GM20431 (cell line): ENCODE measurements at regions not wholly inside any gene's neighbourhood (a gene's known extent, or its start where the extent isn't known, plus 50 kb on each side); places are given as distances from the start of the nearest gene placed in this dataset.

Source experiments
- in situ Hi-C: fragments of 300-500 bp; cut with MseI, MboI; formaldehyde crosslinking; loops from one replicate; pipeline ENCODE4 v1.15.0; 2020; ENCODE audit warnings: low sequenced_read_pairs; ENCODE audit not compliant: unreplicated experiment

GRCh38 chr15:97168704-97169475, 791.6 kb upstream of the ARRDC4 start:
- in situ Hi-C loops = no loop called here

DNA sequence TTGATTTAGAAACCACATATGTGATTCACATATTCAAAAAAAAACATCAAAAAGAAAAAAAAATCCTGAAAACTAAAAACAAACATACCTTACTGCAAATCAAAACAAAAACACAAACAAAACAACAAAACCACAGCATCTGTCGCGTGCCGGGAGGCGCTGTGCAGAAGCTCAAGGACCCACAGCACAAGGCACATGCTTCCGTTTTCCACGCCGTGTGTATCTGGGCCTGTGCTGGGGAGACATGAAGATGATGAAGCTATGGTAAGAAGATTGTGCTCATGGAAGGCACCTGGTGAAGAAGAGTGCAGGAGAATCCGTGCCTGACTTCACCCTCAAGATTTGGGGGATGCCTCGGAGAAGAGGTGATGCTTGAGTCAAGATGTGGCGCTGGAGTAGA, 788.9 kb upstream of the ARRDC4 start:
- in situ Hi-C loops = no loop called here

- in situ Hi-C loops = no loop called here
These were observed 785.5 kb upstream of the ARRDC4 start for GRCh38 chr15:97174886-97175540.

DNA sequence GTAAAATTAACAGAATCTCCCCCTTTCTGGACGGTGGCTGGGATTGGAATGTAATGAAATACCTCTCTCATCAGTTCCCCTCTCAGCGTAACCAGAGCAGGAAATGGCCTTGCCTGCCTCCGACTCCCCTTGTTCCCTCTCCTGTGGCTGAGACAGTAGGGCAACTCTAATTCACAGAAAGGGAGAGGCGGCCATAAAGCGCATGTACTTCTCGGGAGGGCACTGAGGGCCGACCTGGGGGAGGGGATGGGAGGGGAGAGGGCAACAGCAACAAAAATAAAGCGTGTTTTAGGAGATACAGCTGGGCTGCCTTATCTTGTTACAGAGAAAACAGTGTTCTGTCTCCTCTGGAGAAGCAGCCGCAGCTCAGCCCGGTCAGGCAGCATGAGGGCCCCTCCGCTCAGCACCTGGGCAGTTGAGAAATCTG, 783.3 kb upstream of the ARRDC4 start:
- in situ Hi-C loops = no loop called here

DNA sequence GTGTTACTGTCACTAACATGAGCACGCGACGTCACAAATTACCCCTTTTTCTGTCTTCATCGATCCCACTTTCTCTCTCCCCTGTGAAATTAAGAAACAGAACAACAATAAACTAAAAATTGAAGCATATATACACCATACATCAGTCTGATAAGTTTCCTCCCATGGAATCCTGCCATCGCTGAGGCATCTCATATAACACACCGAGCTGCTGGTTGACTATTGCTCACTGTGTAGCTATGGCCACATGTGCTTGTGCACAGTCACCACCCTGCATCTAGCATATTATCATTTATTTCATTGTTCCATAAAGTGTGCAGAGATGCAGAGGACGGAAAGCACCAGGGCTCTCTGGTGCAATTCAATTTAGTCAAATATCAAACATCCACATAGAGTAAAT, 777.9 kb upstream of the ARRDC4 start:
- in situ Hi-C loops = no loop called here

GRCh38 chr15:97189162-97189780, 771.2 kb upstream of the ARRDC4 start:
- in situ Hi-C loops = no loop called here

DNA sequence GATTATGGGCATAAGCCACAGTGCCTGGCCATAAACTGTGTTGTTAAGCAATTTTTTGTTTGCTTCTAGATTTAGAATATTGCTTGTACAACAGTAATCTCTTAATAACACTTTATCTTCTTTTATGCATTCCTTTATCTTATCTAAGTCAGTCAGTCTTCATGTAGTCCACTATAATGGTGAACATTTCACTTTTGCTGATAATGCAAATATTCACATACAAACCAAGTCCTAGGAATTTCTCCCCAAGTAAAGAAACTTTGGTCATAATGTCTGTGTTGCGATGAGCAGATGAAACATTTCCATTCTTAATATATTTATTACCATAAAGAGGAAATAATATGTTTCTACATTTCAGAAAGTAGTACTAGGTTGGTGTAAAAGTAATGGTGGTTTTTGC, 765.8 kb upstream of the ARRDC4 start:
- in situ Hi-C loops = no loop called here

DNA sequence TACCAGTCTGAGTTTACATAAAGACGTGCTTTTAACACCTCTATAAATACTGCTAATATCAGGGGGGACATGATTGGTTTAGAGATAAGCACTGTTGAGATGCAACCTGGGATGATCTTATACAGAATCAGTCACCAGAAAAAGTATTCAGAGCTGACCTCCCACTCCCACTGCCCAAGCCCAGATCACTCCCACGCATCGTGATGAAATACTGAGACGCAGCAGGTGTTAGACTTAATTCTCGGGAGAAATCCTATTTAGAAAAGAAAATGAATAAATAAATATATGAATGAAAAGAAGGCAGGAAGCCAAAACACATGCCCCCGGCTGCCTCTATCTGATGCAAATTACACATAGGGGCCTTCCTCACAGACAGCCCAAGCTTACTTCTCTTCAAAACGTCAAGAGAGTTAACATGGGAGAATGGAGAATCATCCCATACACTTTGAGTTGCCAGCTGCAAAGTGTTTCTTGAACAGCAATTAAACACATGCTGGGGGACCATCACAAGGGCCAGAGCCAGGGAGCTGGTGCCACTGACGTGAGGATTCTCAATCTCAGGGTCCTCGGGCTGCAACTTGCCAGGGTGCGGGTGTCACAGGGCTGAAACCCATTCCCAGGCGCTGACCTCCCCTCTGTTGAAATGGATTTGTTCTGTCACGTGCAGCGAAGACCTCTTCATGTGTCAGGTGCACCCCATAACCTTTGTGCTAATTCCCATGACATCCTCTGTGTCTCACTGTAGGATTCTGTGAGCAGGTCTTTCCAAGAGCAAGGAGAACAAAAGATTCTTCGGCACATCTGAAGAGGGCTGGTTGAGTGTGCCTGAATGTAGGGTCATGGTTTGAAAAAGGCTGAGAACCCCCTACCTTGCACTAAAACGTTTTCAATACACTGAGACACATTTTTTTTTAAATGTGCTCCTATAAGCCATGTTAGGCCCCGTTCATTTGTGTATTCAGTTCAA, 764.2 kb upstream of the ARRDC4 start:
- in situ Hi-C loops = no loop called here

- in situ Hi-C loops = no loop called here
These were observed 761.0 kb upstream of the ARRDC4 start for GRCh38 chr15:97199393-97200051.

GRCh38 chr15:97200161-97200560, 760.3 kb upstream of the ARRDC4 start:
- in situ Hi-C loops = no loop called here

DNA sequence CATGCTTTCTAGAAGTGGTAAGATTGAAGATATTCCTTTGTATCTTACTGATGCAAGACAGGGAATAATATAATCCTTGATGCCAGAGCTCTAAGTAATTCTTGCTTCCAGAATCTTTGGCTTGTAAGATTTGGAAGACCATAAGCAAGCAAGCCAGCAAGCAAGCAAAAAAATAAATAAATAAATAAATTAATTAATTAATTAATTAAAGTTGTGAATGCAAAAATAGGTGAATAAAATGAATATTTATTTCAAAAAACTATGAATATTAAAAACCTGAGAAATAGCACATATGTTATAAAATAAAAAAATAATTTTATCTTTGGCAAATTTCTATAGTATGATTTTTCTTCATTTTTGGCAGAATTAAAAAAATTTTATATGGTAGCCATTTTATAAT, 750.2 kb upstream of the ARRDC4 start:
- in situ Hi-C loops = no loop called here

- in situ Hi-C loops = no loop called here
These were observed 744.9 kb upstream of the ARRDC4 start for GRCh38 chr15:97215629-97216028.

DNA sequence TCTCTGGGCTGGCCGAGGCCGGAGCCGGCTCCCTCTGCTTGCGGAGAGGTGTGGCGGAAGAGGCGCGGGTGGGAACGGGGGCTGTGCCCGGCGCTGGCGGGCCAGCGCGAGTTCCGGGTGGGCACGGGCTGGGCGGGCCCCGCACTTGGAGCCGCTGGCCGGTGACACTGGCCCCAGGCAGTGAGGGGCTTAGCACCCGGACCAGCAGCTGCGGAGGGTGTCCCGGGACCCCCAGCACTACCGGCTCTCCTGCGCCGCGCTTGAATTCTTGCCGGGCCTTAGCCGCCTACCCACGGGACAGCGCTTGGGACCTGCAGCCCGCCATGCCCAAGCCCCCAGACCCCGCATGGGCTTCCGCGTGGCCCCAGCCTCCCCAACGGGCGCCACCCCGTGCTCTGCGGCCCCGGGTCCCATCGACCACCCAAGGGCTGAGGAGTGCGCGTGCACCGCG, 736.3 kb upstream of the ARRDC4 start:
- in situ Hi-C loops = no loop called here

- in situ Hi-C loops = loop anchor here (25.0 kb wide), 1 partner anchor 1973 kb away; no protein-coding TSS in a partner anchor
These were observed 725.5 kb upstream of the ARRDC4 start for GRCh38 chr15:97234851-97235610.

DNA sequence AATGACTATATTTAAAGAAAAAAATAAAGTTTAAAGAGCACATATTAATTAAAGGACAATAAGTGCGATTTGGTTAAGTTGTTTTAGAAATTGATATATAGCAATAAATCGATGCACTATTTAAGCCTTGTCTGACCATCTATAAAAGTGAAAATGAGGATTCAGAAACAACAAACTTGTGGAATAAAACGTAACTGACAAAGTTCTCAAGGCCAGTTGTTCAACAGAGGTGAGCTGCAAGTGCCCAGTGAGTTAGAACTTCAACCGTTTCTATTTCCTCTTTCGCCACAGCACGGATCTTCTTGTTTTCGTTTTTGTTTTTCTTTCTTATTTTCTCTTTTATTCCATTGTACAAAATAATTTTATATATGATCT, 724.9 kb upstream of the ARRDC4 start:
- in situ Hi-C loops = loop anchor here (25.0 kb wide), 1 partner anchor 1973 kb away; no protein-coding TSS in a partner anchor

GRCh38 chr15:97236140-97236539, 724.4 kb upstream of the ARRDC4 start:
- in situ Hi-C loops = loop anchor here (25.0 kb wide), 1 partner anchor 1974 kb away; no protein-coding TSS in a partner anchor

DNA sequence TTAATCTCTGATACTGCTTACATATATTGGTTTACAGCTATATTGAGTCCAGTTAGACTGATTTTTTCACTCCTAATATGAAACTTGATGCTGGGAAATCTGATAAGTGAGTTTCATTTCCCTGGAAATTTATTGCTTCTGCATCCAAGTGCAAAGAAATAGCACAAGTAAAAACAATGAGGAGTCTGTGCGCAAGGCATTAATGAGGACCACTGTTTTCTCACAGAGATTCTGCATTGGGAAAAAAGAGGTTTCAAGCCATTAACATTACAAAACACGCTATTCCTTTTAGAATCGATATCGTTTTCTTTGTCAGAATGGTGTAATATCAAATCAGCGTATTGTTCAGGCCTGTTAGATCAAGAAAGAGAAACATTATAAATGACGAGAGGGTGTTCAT, 723.3 kb upstream of the ARRDC4 start:
- in situ Hi-C loops = loop anchor here (25.0 kb wide), 1 partner anchor 1975 kb away; no protein-coding TSS in a partner anchor

DNA sequence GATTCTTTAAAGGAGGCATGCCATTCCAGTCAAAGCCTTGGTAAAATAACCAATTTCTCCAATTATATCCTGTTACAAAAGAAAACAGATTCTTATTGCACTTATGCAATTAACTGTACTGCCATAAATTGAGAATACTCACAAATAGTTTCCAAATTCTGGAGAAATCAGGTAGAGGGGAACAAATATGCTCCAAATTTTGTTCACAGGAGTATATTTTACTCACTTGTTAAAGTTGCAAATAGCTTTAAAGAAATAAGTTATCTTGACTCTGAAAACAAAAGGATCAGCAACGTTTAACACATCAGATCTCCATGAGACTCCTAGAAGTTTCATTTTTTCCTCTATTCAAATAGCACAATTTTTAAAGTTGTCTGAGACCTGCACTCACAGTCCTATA, 712.1 kb upstream of the ARRDC4 start:
- in situ Hi-C loops = loop anchor here (25.0 kb wide), 1 partner anchor 1986 kb away; no protein-coding TSS in a partner anchor

GRCh38 chr15:97259943-97260342, 700.6 kb upstream of the ARRDC4 start:
- in situ Hi-C loops = no loop called here
